ENCODE measurements at regions not wholly inside any gene's neighbourhood (a gene's known extent, or its start where the extent isn't known, plus 50 kb on each side); places are given as distances from the start of the nearest gene placed in this dataset.

- DNase-seq (ENCODE audit: low read depth), result no peak
Observed at GRCh38 chr6:104201557-104201956, 658.2 kb downstream of the HACE1 start.

DNA sequence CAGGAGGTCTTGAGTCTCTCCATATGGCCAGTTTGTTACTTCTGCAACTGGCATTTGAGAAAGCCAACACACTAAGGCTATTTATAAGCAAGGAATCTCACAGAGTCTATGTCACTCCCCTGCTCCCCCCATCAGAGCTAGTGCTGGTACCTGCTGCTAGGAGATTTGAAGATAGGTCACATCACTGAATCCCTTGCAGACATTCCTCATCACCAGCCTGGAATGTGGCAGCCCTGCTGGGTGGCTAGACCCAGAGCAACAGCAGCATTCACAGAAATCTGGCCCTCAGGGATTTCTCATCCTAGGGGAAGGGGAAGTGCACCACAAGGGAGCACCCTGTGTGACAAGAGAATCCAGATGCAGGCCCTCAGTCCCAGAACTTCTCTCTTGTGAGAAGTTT is 672.1 kb downstream of the HACE1 start:
- no peak for DNase-seq (ENCODE audit: low read depth)

GRCh38 chr6:104186831-104187230 is 672.9 kb downstream of the HACE1 start:
- no peak for DNase-seq (ENCODE audit: low read depth)

DNA sequence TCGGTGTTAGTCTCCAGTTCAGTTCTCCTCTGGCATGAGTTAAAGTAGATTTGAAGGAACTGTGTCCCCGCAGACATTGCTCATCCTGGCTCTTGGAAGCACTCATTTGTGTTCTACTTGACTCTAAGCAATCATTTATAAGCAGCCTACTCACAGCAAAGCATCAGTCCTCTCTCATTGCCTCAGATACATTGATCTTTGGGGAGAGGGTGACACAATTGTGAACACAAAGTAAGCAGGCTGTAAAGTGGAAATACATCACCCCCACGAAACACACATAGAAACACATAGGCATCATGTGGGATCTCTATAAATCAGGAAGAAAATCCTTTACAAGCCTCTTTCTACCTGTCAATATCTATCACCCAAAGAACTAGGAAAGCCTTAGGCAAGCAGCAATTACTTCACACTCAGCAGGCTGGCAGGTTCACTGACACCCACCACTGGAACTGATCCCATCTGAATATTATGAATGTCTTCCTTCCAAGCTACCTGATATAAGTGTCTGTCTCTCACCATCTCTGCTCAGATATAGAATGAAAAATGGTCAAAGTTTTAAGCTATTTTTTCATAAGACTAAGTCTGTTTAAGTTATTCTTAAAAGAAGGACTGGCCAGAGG is 675.8 kb downstream of the HACE1 start:
- no peak for DNase-seq (ENCODE audit: low read depth)

GRCh38 chr6:104182811-104183210 is 676.9 kb downstream of the HACE1 start:
- DNase-seq (ENCODE audit: low read depth), result no peak

DNA sequence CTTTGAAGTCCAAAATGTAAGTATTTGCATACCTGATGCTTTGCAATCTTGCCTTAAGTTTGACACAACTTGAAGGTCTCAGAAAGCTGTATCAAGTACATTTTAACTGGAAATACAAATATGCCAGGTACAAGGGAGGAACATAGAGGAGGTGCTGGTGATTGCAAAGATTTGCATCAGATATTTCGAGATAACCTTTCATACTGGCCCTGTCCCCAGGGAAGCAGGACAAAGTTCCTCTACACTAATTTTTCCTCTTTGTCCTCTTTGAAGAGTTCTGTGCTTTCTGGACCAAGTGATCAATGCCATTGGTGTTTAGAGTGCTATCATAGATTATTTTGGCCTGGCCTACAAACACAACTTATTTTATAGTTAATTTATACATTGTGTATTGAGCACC is 686.1 kb downstream of the HACE1 start:
- DNase-seq (ENCODE audit: low read depth), result no peak

GRCh38 chr6:104170401-104170800 is 689.3 kb downstream of the HACE1 start:
- no peak for DNase-seq (ENCODE audit: low read depth)

- no peak for DNase-seq (ENCODE audit: low read depth)
Observed at GRCh38 chr6:104166055-104166668, 693.6 kb downstream of the HACE1 start.

- DNase-seq (ENCODE audit: low read depth), result no peak
Observed at GRCh38 chr6:104162036-104162669, 697.6 kb downstream of the HACE1 start.

GRCh38 chr6:104159045-104159618 is 700.6 kb downstream of the HACE1 start:
- no peak for DNase-seq (ENCODE audit: low read depth)

DNA sequence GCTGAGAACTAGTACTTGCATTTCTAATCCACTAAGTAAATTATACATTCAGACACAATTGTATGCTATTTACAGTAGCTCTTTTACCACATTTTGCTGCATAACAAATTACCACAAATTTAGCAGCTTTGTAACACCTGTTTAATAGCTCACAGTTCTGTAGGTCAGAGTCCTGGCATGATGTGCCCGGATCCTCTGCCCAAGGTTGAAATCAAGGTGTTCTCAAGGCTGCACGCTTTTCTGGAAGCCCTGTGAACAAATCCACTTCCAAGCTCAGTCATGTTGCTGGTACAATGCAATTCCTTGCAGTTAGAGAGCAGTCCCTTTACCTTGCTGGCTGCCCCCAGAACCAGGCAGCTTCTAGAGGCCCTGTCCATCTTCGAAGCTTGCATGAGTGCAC is 716.0 kb downstream of the HACE1 start:
- no peak for DNase-seq (ENCODE audit: low read depth)

GRCh38 chr6:104134876-104135275 is 724.8 kb downstream of the HACE1 start:
- DNase-seq (ENCODE audit: low read depth), result no peak

DNA sequence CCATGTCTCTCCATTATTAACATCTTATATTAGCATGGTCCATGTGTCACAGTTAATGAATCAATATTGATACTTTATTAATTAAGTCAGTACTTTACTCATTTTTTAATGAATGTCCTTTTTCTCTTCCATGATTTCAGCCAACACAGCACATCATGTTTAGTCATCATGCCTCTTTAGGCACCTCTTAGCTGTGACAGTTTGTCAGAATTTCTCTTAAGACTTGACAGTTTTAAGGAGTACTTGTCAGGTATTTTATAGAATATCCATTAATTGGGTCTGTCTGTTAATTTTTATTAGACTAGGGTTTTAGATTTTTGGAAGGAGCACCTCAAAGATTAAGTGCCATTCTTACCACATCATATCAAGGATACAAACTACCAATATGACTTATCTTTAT is 729.4 kb downstream of the HACE1 start:
- no peak for DNase-seq (ENCODE audit: low read depth)

DNA sequence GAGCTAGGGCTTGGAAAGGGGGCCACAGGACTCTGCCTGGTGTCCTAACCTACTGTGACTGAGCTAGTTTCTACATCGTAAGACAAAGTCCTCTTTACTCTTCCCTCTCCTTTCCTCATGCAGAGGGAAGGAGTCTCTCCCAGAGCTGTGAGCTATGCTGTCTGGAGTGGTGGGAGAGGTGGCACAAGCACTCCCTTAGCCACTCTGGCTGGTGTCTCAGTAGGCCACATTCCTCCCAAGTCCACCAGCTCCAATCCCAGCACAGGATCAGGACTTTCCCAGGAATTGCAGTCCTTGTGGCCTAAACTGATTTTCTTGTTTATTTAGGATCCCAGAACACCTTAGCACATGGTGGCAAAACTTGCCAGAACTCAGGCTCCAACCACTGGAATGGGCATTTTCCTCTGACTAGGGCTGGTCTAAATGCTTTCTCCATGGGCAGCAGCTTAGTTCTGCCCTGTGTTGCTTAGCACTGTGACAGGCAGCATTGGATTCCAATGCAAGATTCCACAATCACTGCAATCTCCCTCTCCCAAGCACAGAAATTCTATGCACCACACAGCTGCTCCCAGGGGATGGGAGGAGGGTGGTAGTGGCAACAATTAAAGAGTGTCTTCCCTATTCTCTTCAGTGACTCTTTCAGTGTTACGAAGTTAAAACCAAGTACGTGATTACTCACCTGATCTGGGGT is 733.3 kb downstream of the HACE1 start:
- no peak for DNase-seq (ENCODE audit: low read depth)

DNA sequence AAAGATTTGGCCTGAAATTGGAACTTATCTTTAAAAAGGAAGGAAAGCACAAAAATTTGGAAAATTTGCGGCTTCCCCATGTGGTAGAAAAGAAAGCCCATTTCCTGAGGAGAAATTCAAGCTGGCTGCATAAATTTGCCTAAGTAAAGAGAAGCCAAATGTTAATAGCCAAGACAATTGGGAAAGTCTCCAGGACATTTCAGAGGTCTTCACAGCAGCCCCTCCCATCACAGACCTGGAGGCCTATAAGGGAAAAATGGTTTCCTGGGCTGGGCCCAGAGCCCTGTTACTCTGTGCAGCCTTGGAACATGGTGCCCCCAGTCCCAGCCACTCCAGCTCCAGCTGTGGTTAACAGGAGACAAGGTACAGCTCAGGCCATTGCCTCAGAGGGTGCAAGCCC is 736.5 kb downstream of the HACE1 start:
- DNase-seq (ENCODE audit: low read depth), result no peak

DNA sequence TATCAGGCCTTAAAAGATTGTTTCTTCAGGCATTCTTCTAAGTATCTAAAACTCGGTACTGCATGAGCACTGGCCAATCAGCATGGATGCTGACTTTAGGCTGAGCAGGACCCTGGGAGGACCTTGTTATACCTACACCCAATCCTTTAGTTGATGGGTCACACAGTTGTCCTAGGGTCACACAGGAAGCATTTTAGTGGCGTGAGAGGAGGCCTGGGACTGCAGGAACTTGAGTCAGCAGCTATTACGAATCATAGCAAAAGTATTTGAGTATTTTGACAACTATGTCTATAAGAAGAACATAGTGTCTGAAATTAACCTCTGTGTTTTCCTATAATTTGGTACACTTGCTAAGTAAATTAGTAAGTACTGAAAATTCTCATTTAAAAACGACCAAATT is 741.4 kb downstream of the HACE1 start:
- no peak for DNase-seq (ENCODE audit: low read depth)

GRCh38 chr6:104109806-104110205 is 749.9 kb downstream of the HACE1 start:
- DNase-seq (ENCODE audit: low read depth), result no peak

DNA sequence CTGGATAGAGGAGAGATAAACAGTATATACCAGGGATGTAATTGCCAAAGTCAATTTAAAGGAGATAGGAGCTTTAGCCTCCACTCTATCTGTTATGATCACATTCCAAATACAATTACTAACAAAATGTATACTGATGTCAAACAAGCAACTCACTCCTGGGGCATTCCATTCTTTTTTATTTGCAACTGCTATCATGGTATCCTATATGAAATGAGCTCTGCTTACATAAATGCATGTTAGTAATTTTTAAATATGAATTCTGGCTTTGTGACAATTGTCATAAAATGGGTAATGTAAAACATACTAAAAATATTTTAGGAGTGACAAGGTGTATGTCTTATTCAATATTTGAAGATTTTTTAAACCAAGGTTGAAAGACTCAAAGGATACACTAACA is 751.1 kb downstream of the HACE1 start:
- DNase-seq (ENCODE audit: low read depth), result no peak

- DNase-seq (ENCODE audit: low read depth), result no peak
Observed at GRCh38 chr6:104095661-104096416, 763.9 kb downstream of the HACE1 start.

- no peak for DNase-seq (ENCODE audit: low read depth)
Observed at GRCh38 chr6:104087765-104088164, 772.0 kb downstream of the HACE1 start.

DNA sequence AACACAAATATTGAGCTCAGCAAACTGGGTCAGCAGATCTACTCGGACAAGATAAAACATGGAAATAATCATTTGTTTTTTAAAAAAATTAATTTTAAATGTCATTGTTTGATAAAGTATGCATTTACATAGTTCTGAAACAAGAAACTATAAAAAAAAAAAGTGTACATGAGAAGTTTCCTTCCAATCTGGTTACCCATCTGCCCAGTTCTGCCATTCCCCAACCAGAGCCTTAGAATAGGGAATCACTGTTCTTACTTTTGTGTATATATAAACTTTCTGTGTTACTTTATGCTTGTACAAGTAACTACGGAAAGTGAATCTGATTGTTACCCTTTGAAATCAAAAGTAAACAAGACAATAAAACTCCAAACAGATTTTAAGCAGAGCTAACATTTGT is 791.4 kb downstream of the HACE1 start:
- DNase-seq (ENCODE audit: low read depth), result no peak

GRCh38 chr6:104064876-104065275 is 794.8 kb downstream of the HACE1 start:
- DNase-seq (ENCODE audit: low read depth), result no peak

Data from activated T-cell treated with anti-CD3 and anti-CD28 coated beads for 1 hour (primary cell).